ENCODE measurements at regions not wholly inside any gene's neighbourhood (a gene's known extent, or its start where the extent isn't known, plus 50 kb on each side); places are given as distances from the start of the nearest gene placed in this dataset.

- TF ChIP-seq POLR2A (IDR thresholded peaks at IDR 0.05): no peak
- TF ChIP-seq POLR2AphosphoS5 (IDR thresholded peaks at IDR 0.05; ENCODE audit: insufficient read depth in 1 of 2, low read depth in 1 of 2): no peak
- TF ChIP-seq CTCF (IDR thresholded peaks at IDR 0.05): no peak
- Histone ChIP-seq H3K27ac (no peak overlapping the region), H3K4me3 (no peak overlapping the region), H3K36me3 (no peaks in the 10 kb centered on the region), H3K27me3 (no peaks in the 10 kb centered on the region), H3K9me3 (no peaks in the 10 kb centered on the region), H3K4me1 (no peaks in the 10 kb centered on the region)
- no peak for DNase-seq (ENCODE audit: extremely low spot score in 2 of 2)
- intact Hi-C loops (cut with DNase I): no loop called here
These were observed 108.0 kb upstream of the CREB5 start for GRCh38 chr7:28304290-28304689.

DNA sequence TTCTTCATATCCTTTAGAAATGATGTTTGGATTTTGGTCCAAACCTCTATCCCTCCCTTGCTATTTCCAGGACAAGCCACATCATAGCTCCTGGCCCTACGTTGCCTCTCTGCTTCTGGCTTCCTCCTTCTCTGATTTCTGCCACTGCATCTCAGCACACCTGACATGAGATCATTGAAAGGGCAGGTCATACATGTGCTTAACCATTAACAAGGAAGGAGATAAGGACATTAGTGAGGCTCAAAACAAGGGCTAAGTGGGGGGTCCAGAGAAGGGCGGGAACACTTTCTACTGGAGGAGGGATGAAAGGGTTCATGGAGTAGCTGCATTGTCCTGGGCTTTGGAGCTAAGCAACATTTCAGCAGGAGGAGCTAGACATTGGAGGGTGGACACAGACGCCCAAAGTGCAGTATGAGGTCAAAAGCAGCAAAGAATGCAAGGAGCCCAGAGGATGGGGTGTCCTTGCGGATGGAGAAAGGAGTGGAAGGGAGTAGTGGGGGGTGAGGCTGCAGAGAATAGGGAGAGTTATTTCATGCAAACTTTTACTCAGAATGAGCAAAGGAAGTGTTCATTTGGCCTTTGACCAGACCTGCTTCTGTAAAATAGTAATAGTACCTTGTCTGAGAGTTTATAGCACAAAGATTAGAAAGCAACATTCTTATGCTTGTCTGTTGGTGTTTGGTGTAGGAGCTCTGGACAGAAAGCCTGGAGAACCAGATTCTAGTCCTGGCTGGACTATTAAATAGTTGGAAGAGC lies 102.4 kb upstream of the CREB5 start:
- no peak for TF ChIP-seq POLR2AphosphoS5 (IDR thresholded peaks at IDR 0.05; ENCODE audit: insufficient read depth in 1 of 2, low read depth in 1 of 2)
- no peaks in the 10 kb centered on the region for H3K4me1 ChIP-seq
- H3K36me3 ChIP-seq: no peaks in the 10 kb centered on the region
- no peak overlapping the region for H3K4me3 ChIP-seq
- no peaks in the 10 kb centered on the region for H3K9me3 ChIP-seq
- no peak for DNase-seq (ENCODE audit: extremely low spot score in 2 of 2)
- no peak overlapping the region for H3K27ac ChIP-seq
- intact Hi-C loops (cut with DNase I): no loop called here
- H3K27me3 ChIP-seq: no peaks in the 10 kb centered on the region

- no peak for DNase-seq (ENCODE audit: extremely low spot score in 2 of 2)
- intact Hi-C loops (cut with DNase I): no loop called here
- TF ChIP-seq POLR2A (IDR thresholded peaks at IDR 0.05): no peak
- TF ChIP-seq POLR2AphosphoS5 (IDR thresholded peaks at IDR 0.05; ENCODE audit: insufficient read depth in 1 of 2, low read depth in 1 of 2): no peak
- TF ChIP-seq CTCF (IDR thresholded peaks at IDR 0.05): no peak
These were observed 101.9 kb upstream of the CREB5 start for GRCh38 chr7:28310460-28310848.

DNA sequence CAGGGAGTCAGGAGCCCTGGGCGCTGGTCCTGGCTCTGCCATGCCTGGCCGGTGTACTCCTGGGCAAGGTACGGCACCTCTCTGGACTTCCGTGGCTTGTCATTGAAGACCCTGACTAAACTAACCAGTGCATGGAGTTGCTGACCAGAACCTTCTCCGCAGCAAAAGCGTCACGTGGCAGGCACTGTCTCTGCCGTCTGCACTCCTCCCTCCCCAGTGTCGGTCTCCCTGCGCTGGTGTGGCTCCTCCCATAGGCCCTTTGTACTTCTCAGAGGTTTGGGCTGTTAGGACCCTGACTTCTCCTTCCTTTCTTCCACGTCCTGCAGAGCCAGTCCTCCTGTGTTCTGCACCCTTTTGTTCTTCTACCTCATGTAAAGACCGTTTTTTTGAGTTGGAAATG lies 100.6 kb upstream of the CREB5 start:
- H3K36me3 ChIP-seq: no peaks in the 10 kb centered on the region
- peaks cover 10% of the 10 kb centered on the region for H3K4me1 ChIP-seq
- no peak overlapping the region for H3K4me3 ChIP-seq
- H3K9me3 ChIP-seq: no peaks in the 10 kb centered on the region
- no peak for DNase-seq (ENCODE audit: extremely low spot score in 2 of 2)
- no peaks in the 10 kb centered on the region for H3K27me3 ChIP-seq
- intact Hi-C loops (cut with DNase I): no loop called here
- H3K27ac ChIP-seq: no peak overlapping the region
- no peak for TF ChIP-seq CTCF (IDR thresholded peaks at IDR 0.05)
- TF ChIP-seq POLR2A (IDR thresholded peaks at IDR 0.05): no peak
- no peak for TF ChIP-seq POLR2AphosphoS5 (IDR thresholded peaks at IDR 0.05; ENCODE audit: insufficient read depth in 1 of 2, low read depth in 1 of 2)

More at GRCh38 chr7:28310460-28310848, 101.9 kb upstream of the CREB5 start:
- no peaks in the 10 kb centered on the region for H3K36me3 ChIP-seq
- H3K9me3 ChIP-seq: no peaks in the 10 kb centered on the region
- H3K4me1 ChIP-seq: no peaks in the 10 kb centered on the region
- H3K27ac ChIP-seq: no peak overlapping the region
- H3K4me3 ChIP-seq: no peak overlapping the region
- H3K27me3 ChIP-seq: no peaks in the 10 kb centered on the region

DNA sequence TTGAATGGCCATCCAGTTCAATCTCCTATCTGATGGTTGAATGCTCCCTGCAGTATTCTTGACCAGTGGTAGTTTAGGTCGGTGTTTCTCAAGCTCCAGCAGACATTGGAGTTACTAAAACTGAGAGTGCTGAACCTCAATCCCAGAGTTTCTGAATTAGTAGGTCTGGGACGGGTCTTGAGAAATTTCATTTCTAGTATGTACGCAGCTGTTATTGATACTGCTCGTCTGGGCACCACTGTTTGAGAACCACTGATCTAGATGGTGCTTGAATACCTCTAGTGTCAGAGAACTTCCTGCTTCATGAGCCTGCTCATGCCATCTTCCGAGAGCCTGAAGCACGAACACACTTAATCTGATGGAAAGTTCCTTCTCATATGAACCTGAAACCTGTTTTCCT lies 99.4 kb upstream of the CREB5 start:
- intact Hi-C loops (cut with DNase I): no loop called here
- Histone ChIP-seq H3K27me3 (no peaks in the 10 kb centered on the region), H3K36me3 (no peaks in the 10 kb centered on the region), H3K27ac (no peak overlapping the region), H3K4me1 (peaks cover 10% of the 10 kb centered on the region), H3K9me3 (no peaks in the 10 kb centered on the region), H3K4me3 (no peak overlapping the region)
- no peak for DNase-seq (ENCODE audit: extremely low spot score in 2 of 2)
- TF ChIP-seq CTCF (IDR thresholded peaks at IDR 0.05) (no peak), POLR2AphosphoS5 (IDR thresholded peaks at IDR 0.05; ENCODE audit: insufficient read depth in 1 of 2, low read depth in 1 of 2) (no peak), POLR2A (IDR thresholded peaks at IDR 0.05) (no peak)
